ENCODE measurements at regions not wholly inside any gene's neighbourhood (a gene's known extent, or its start where the extent isn't known, plus 50 kb on each side); places are given as distances from the start of the nearest gene placed in this dataset.

- TF ChIP-seq POLR2A (IDR thresholded peaks at IDR 0.05; ENCODE audit: low read depth, low read length) (no peak), POLR2AphosphoS5 (IDR thresholded peaks at IDR 0.05; ENCODE audit: low read depth, low read length) (no peak), TAF1 (IDR thresholded peaks at IDR 0.05; ENCODE audit: borderline replicate concordance, low read depth, low read length) (no peak)
Observed at GRCh38 chr11:119885861-119886567, 157.0 kb upstream of the NECTIN1 start.
